MCF 10A (cell line): ENCODE measurements at regions not wholly inside any gene's neighbourhood (a gene's known extent, or its start where the extent isn't known, plus 50 kb on each side); places are given as distances from the start of the nearest gene placed in this dataset.

Experiments
- BruUV-seq: library from RNA; stranded (reverse); fragments of 400-500 nt; replicated peaks from 2 replicates; lab custom pipeline; 2021; lab: Mats Ljungman, UMichigan
- CTCF ChIA-PET: fragments of 300-600 bp; sonication (Branson Sonifier 250); formaldehyde crosslinking; extraction: SDS; loops from one replicate; lab custom pipeline; 2021; ENCODE audit warnings: antibody characterized with exemption, inconsistent platforms; lab: Yijun Ruan, JAX
- POLR2A ChIA-PET: fragments of 300-600, 350-650 bp; sonication (Branson Sonifier 250); formaldehyde crosslinking; extraction: SDS; loops from one replicate; lab custom pipeline; 2020; ENCODE audit warnings: antibody characterized with exemption, inconsistent platforms; lab: Yijun Ruan, JAX
- DNase-seq: peaks from one replicate; pipeline ENCODE4 v3.0.0-alpha.2; 2018; ENCODE audit not compliant: unreplicated experiment
- H3K27ac Mint-ChIP-seq: one replicate; pipeline ENCODE4 v1.8.0; 2022; ENCODE audit warnings: mild to moderate bottlenecking, low read depth, mixed read lengths; ENCODE audit not compliant: unreplicated experiment
- H3K27me3 Mint-ChIP-seq: one replicate; pipeline ENCODE4 v1.8.0; 2022; ENCODE audit warnings: mixed read lengths; ENCODE audit not compliant: insufficient read depth, unreplicated experiment
- H3K36me3 Mint-ChIP-seq: one replicate; pipeline ENCODE4 v1.8.0; 2022; ENCODE audit warnings: mild to moderate bottlenecking, moderate library complexity, mixed read lengths; ENCODE audit not compliant: insufficient read depth, unreplicated experiment
- H3K4me1 Mint-ChIP-seq: one replicate; pipeline ENCODE4 v1.8.0; 2022; ENCODE audit warnings: mixed read lengths; ENCODE audit not compliant: insufficient read depth, unreplicated experiment
- H3K4me3 Mint-ChIP-seq: one replicate; pipeline ENCODE4 v1.8.0; 2022; ENCODE audit warnings: mild to moderate bottlenecking, moderate library complexity, mixed read lengths; ENCODE audit not compliant: unreplicated experiment
- H3K9me3 Mint-ChIP-seq: one replicate; pipeline ENCODE4 v1.8.0; 2022; ENCODE audit warnings: mixed read lengths; ENCODE audit not compliant: unreplicated experiment
- intact Hi-C: fragments of 100-400 bp; cut with micrococcal nuclease; formaldehyde crosslinking; loops from 2 replicates; pipeline ENCODE4 v1.14.1; 2022
- TF ChIP-seq, protein P1 (sequence below): fragments of 200-600 bp; IDR thresholded peaks from one replicate; pipeline ENCODE4 v1.8.0; 2022; ENCODE audit warnings: antibody characterized with exemption, mild to moderate bottlenecking; ENCODE audit not compliant: unreplicated experiment

DNA sequence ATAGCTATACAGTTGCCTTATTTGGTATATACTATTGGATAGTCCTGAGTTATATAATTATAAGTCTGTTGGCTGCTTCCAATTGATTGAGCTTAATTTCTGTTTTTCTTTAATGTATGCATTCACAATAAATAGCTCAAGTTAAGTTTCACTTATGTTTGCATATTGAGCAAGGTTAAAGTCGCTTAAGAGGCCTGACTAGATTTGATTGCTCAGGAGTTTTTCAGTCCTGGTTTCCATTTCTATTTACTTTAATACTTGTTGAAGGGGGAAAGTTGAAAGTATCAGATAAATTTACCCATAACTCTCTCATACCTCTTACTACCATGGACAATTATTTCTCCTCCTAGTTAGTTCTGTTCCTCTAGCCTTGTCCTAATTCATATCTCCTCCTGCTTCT lies 294.7 kb downstream of the ARL4A start:
- H3K27me3 Mint-ChIP-seq = no peaks in the 10 kb centered on the region
- H3K4me3 Mint-ChIP-seq = no peak overlapping the region
- intact Hi-C loops = loop anchor here (10.0 kb wide), 1 partner anchor 113 kb away; no protein-coding TSS in a partner anchor
- TF ChIP-seq, protein P1, sequence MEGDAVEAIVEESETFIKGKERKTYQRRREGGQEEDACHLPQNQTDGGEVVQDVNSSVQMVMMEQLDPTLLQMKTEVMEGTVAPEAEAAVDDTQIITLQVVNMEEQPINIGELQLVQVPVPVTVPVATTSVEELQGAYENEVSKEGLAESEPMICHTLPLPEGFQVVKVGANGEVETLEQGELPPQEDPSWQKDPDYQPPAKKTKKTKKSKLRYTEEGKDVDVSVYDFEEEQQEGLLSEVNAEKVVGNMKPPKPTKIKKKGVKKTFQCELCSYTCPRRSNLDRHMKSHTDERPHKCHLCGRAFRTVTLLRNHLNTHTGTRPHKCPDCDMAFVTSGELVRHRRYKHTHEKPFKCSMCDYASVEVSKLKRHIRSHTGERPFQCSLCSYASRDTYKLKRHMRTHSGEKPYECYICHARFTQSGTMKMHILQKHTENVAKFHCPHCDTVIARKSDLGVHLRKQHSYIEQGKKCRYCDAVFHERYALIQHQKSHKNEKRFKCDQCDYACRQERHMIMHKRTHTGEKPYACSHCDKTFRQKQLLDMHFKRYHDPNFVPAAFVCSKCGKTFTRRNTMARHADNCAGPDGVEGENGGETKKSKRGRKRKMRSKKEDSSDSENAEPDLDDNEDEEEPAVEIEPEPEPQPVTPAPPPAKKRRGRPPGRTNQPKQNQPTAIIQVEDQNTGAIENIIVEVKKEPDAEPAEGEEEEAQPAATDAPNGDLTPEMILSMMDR = no peak
- DNase-seq = no peak
- no peak overlapping the region for H3K27ac Mint-ChIP-seq
- H3K36me3 Mint-ChIP-seq = no peaks in the 10 kb centered on the region
- BruUV-seq = no TSS peak
- H3K4me1 Mint-ChIP-seq = no peaks in the 10 kb centered on the region
- ChIA-PET CTCF (no interaction called here), POLR2A (no interaction called here)
- H3K9me3 Mint-ChIP-seq = no peaks in the 10 kb centered on the region

DNA sequence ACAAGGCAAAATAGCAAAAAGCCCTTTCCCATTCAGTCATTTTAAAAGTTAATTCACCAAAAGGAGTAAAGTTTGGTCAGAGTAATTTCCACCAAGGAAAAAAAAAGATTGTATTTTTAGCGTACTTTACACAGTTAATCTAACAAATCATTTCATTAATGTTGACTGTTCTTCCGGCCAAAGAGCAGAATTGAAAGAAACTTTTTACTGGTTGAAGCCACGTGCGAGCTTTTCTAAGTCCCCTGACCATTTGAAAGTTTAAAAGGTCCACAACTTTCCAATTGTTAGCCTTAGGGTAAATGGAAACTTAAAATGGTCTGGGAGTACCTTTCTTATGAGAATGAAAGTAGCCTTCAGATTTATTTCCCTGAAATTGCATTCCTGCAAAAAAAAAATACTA lies 296.7 kb downstream of the ARL4A start:
- intact Hi-C loops = loop anchor here (10.0 kb wide), 1 partner anchor 111 kb away; no protein-coding TSS in a partner anchor
- peaks cover 2% of the 10 kb centered on the region for H3K4me1 Mint-ChIP-seq
- DNase-seq = no peak
- H3K36me3 Mint-ChIP-seq = no peaks in the 10 kb centered on the region
- TF ChIP-seq, protein P1 = no peak
- BruUV-seq = no TSS peak
- no peak overlapping the region for H3K27ac Mint-ChIP-seq
- H3K4me3 Mint-ChIP-seq = no peak overlapping the region
- POLR2A ChIA-PET = no interaction called here
- H3K27me3 Mint-ChIP-seq = no peaks in the 10 kb centered on the region
- no peaks in the 10 kb centered on the region for H3K9me3 Mint-ChIP-seq
- CTCF ChIA-PET = no interaction called here

DNA sequence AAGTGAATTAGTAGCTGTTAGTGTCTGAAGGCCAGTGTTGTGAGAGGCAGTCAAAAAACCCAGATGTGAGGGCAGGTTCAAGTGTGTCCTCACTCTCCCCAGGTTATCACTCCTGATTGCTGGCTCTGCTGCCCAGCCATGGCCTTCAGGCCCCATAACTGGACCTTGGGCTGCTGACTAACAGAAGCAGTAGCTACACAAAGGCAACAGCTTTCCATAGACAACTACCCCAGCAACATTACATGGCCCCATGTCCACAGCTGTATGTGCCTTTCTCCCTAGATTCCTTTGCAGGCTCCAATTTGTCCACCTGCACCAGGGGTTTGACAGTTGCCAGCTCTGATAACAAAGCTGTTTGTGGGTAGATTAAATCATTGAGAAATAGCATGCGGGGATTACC lies 297.8 kb downstream of the ARL4A start:
- H3K27ac Mint-ChIP-seq = no peak overlapping the region
- H3K36me3 Mint-ChIP-seq = no peaks in the 10 kb centered on the region
- no peak overlapping the region for H3K4me3 Mint-ChIP-seq
- TF ChIP-seq, protein P1 = no peak
- no peaks in the 10 kb centered on the region for H3K9me3 Mint-ChIP-seq
- H3K4me1 Mint-ChIP-seq = peaks cover 10% of the 10 kb centered on the region
- intact Hi-C loops = loop anchor here (10.0 kb wide), 1 partner anchor 110 kb away; no protein-coding TSS in a partner anchor
- H3K27me3 Mint-ChIP-seq = no peaks in the 10 kb centered on the region
- ChIA-PET POLR2A (interaction anchor here (0.6 to 0.7 kb wide), 2 partner anchors 98 to 102 kb away, joined by 3 read pairs; no protein-coding TSS in a partner anchor), CTCF (interaction anchor here (0.7 kb wide), 1 partner anchor 135 kb away, joined by 3 read pairs; no protein-coding TSS in a partner anchor)
- DNase-seq = no peak
- no TSS peak for BruUV-seq

DNA sequence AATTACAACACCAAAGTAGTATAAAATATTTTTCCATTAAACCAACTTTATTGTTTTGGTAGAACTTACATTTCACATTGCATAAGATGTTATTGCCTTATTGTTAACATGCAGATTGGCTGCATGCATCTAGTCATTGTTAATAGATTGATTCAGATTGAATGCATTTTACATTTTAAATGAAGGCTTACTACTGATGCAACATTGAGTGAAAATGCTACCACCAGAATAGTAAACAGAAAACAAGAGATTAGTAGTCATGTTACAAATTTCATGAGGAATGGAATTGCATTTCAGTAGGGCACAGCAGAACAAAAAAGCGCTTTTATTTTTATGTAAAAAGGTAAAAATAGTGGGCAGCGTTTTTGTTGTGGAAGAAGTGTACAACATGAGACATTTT lies 298.3 kb downstream of the ARL4A start:
- DNase-seq = no peak
- Mint-ChIP-seq H3K27ac (no peak overlapping the region), H3K36me3 (no peaks in the 10 kb centered on the region), H3K4me3 (no peak overlapping the region), H3K4me1 (peaks cover 10% of the 10 kb centered on the region), H3K27me3 (no peaks in the 10 kb centered on the region), H3K9me3 (no peaks in the 10 kb centered on the region)
- intact Hi-C loops = loop anchor here (10.0 kb wide), 1 partner anchor 109 kb away; no protein-coding TSS in a partner anchor
- ChIA-PET POLR2A (interaction anchor here (0.6 to 1.5 kb wide), 4 partner anchors 10 to 78 kb away, joined by 3 to 5 read pairs (median 3); no protein-coding TSS in a partner anchor), CTCF (no interaction called here)
- TF ChIP-seq, protein P1 = no peak
- no TSS peak for BruUV-seq
